HG03095 (cell line): ENCODE measurements at regions not wholly inside any gene's neighbourhood (a gene's known extent, or its start where the extent isn't known, plus 50 kb on each side); places are given as distances from the start of the nearest gene placed in this dataset.
"Not testable (repeated sequence)": the region's sequence is repeated elsewhere in the genome, so short reads cannot be mapped to it uniquely, and the experiment has no call there.

Source experiments
- ATAC-seq: cut with Tn5 transposase; IDR thresholded peaks from one replicate; pipeline ENCODE4 v1.9.1; 2021; ENCODE audit warnings: moderate library complexity; ENCODE audit not compliant: unreplicated experiment

GRCh38 chr2:183881978-183882377, 716.4 kb upstream of the ZNF804A start:
- ATAC-seq, result no peak

- no peak for ATAC-seq
Measured at GRCh38 chr2:183892315-183892941, 705.9 kb upstream of the ZNF804A start.

GRCh38 chr2:183898641-183899040, 699.7 kb upstream of the ZNF804A start:
- ATAC-seq, result no peak

GRCh38 chr2:183901931-183902330, 696.4 kb upstream of the ZNF804A start:
- ATAC-seq, result no peak

GRCh38 chr2:183903026-183903425, 695.3 kb upstream of the ZNF804A start:
- no peak for ATAC-seq

GRCh38 chr2:183916041-183916440, 682.3 kb upstream of the ZNF804A start:
- not testable (repeated sequence) for ATAC-seq

GRCh38 chr2:183919167-183919566, 679.2 kb upstream of the ZNF804A start:
- ATAC-seq, result no peak

GRCh38 chr2:183919926-183920325, 678.4 kb upstream of the ZNF804A start:
- ATAC-seq, result no peak

GRCh38 chr2:183925281-183925680, 673.0 kb upstream of the ZNF804A start:
- ATAC-seq, result no peak

- no peak for ATAC-seq
Measured at GRCh38 chr2:183926433-183926832, 671.9 kb upstream of the ZNF804A start.

- no peak for ATAC-seq
Measured at GRCh38 chr2:183927406-183928325, 670.7 kb upstream of the ZNF804A start.

GRCh38 chr2:183935005-183935404, 663.3 kb upstream of the ZNF804A start:
- ATAC-seq, result no peak

GRCh38 chr2:183937220-183937619, 661.1 kb upstream of the ZNF804A start:
- no peak for ATAC-seq

- ATAC-seq, result no peak
Measured at GRCh38 chr2:183946193-183946592, 652.1 kb upstream of the ZNF804A start.

- ATAC-seq, result no peak
Measured at GRCh38 chr2:183948861-183949260, 649.5 kb upstream of the ZNF804A start.

GRCh38 chr2:183950673-183951072, 647.7 kb upstream of the ZNF804A start:
- ATAC-seq, result no peak

GRCh38 chr2:183951630-183952029, 646.7 kb upstream of the ZNF804A start:
- ATAC-seq, result no peak

- no peak for ATAC-seq
Measured at GRCh38 chr2:183952741-183953140, 645.6 kb upstream of the ZNF804A start.

- no peak for ATAC-seq
Measured at GRCh38 chr2:183963609-183964008, 634.7 kb upstream of the ZNF804A start.

- no peak for ATAC-seq
Measured at GRCh38 chr2:183964565-183964964, 633.8 kb upstream of the ZNF804A start.

- no peak for ATAC-seq
Measured at GRCh38 chr2:183967756-183968155, 630.6 kb upstream of the ZNF804A start.

- ATAC-seq, result not testable (repeated sequence)
Measured at GRCh38 chr2:183975676-183976075, 622.7 kb upstream of the ZNF804A start.
